HL-60 (cell line): ENCODE measurements at regions not wholly inside any gene's neighbourhood (a gene's known extent, or its start where the extent isn't known, plus 50 kb on each side); places are given as distances from the start of the nearest gene placed in this dataset.

Experiments used
- DNase-seq, 2 experiments: peaks; one replicate each; pipeline ENCODE4 v3.0.0-alpha.2; 2010 to 2020; ENCODE audit warnings: low read depth in 1 of 2, low spot score in 1 of 2
- H3K27ac ChIP-seq: fragments of 250-450 bp; sonication (Bioruptor Pico); replicated peaks from 2 replicates; pipeline ENCODE4 v1.5.1; 2020; ENCODE audit warnings: mild to moderate bottlenecking, moderate library complexity
- H3K27me3 ChIP-seq: fragments of 250-450 bp; sonication (Bioruptor Pico); 2 replicates; pipeline ENCODE4 v1.5.1; 2021; ENCODE audit warnings: mild to moderate bottlenecking, moderate library complexity; ENCODE audit not compliant: insufficient read depth, poor library complexity, severe bottlenecking
- H3K4me3 ChIP-seq: replicated peaks from 2 replicates; pipeline ENCODE4 v1.5.1; 2011; ENCODE audit warnings: mild to moderate bottlenecking, control low read depth, low read length; ENCODE audit not compliant: insufficient read depth
- GABPA ChIP-seq: IDR thresholded peaks from 2 replicates; pipeline ENCODE4 v1.6.1; 2012; ENCODE audit warnings: low read depth
- POLR2AphosphoS5 ChIP-seq: IDR thresholded peaks from 2 replicates; pipeline ENCODE4 v1.6.1; 2012; ENCODE audit warnings: low read depth
- SPI1 ChIP-seq: IDR thresholded peaks from 2 replicates; pipeline ENCODE4 v1.6.1; 2012; ENCODE audit warnings: low read depth, mild to moderate bottlenecking, borderline replicate concordance
- TF ChIP-seq, protein P1 (sequence below): IDR thresholded peaks from 2 replicates; pipeline ENCODE4 v1.6.1; 2012; ENCODE audit warnings: low read depth; ENCODE audit not compliant: insufficient replicate concordance
- TF ChIP-seq, protein P2 (sequence below): IDR thresholded peaks from one replicate; pipeline ENCODE4 v1.5.1; 2011; ENCODE audit warnings: low read length, control low read depth, inconsistent platforms; ENCODE audit not compliant: insufficient read depth

DNA sequence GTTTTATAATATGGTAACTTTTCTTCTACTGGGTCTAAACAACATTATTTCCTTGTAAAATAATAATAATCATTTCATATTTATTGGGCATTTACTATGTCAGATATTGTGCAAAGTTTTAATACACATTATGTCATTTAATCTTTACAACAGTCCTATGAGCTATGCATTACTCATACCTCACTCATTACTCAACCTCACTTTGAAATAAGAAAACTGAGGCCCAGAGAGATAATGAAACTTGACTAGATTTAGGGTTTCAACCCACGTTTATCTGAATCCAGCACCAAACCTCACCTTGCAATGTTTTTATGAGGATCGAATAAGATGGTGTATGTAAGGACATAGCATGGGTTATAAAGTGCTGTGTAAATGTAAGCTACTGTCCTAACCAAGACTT is 153.2 kb upstream of the SLC13A1 start:
- no peak for DNase-seq

DNA sequence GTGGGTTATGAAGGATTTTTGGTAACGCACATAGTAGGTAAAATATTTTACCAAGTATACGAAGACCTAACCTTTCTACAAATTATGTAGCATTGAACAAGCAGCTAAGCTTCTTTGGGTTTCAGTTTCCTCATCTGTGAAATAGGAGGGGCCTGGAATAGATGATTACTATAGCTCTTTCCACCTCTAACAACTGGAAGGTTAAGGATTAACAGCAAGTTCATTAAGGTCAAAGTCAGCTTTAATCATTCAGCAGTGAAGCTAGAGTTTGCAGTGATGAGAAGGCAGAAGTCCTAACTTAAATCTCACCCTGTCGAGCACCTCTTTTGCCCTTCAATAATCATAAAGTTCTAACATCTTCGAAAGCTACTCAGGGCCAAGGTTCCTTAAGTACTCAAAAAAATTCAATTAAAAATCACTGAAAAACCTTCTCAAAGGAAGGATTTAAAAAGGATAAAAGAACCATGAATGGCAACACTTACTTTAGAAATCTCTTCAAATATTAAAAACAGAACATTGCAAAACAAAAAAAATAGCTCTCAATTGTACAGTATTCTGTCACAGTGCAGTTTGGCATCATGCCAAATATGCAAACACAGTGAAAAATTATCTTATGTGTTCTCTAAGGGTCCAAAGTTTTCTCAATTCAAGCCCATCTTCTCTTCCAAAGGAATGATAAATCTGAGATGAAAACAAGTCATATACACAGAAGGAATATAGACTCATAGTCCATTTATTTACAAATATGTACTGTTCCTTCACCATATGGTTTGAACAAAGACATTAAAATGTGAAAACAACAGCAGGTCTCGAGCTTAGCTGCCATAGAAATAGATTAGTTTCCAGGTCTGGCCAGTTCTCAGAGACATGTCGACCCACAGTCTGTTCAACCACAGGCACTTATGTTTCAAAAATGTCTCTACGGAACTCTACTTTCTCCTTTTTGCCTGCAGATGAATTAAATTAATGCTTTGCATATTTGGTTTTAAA is 152.0 kb upstream of the SLC13A1 start:
- no peaks in the 10 kb centered on the region for H3K27me3 ChIP-seq
- no peak overlapping the region for H3K4me3 ChIP-seq
- no peak for DNase-seq
- TF ChIP-seq, protein P1, sequence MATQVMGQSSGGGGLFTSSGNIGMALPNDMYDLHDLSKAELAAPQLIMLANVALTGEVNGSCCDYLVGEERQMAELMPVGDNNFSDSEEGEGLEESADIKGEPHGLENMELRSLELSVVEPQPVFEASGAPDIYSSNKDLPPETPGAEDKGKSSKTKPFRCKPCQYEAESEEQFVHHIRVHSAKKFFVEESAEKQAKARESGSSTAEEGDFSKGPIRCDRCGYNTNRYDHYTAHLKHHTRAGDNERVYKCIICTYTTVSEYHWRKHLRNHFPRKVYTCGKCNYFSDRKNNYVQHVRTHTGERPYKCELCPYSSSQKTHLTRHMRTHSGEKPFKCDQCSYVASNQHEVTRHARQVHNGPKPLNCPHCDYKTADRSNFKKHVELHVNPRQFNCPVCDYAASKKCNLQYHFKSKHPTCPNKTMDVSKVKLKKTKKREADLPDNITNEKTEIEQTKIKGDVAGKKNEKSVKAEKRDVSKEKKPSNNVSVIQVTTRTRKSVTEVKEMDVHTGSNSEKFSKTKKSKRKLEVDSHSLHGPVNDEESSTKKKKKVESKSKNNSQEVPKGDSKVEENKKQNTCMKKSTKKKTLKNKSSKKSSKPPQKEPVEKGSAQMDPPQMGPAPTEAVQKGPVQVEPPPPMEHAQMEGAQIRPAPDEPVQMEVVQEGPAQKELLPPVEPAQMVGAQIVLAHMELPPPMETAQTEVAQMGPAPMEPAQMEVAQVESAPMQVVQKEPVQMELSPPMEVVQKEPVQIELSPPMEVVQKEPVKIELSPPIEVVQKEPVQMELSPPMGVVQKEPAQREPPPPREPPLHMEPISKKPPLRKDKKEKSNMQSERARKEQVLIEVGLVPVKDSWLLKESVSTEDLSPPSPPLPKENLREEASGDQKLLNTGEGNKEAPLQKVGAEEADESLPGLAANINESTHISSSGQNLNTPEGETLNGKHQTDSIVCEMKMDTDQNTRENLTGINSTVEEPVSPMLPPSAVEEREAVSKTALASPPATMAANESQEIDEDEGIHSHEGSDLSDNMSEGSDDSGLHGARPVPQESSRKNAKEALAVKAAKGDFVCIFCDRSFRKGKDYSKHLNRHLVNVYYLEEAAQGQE: no peak
- TF ChIP-seq, protein P2, sequence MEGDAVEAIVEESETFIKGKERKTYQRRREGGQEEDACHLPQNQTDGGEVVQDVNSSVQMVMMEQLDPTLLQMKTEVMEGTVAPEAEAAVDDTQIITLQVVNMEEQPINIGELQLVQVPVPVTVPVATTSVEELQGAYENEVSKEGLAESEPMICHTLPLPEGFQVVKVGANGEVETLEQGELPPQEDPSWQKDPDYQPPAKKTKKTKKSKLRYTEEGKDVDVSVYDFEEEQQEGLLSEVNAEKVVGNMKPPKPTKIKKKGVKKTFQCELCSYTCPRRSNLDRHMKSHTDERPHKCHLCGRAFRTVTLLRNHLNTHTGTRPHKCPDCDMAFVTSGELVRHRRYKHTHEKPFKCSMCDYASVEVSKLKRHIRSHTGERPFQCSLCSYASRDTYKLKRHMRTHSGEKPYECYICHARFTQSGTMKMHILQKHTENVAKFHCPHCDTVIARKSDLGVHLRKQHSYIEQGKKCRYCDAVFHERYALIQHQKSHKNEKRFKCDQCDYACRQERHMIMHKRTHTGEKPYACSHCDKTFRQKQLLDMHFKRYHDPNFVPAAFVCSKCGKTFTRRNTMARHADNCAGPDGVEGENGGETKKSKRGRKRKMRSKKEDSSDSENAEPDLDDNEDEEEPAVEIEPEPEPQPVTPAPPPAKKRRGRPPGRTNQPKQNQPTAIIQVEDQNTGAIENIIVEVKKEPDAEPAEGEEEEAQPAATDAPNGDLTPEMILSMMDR: no peak
- TF ChIP-seq POLR2AphosphoS5 (no peak), GABPA (no peak), SPI1 (no peak)
- no peak overlapping the region for H3K27ac ChIP-seq

More for the DNA sequence above, 153.2 kb upstream of the SLC13A1 start:
- no peak overlapping the region for H3K4me3 ChIP-seq
- no peaks in the 10 kb centered on the region for H3K27me3 ChIP-seq
- H3K27ac ChIP-seq: no peak overlapping the region
- TF ChIP-seq SPI1 (no peak), POLR2AphosphoS5 (no peak), GABPA (no peak)
- TF ChIP-seq, protein P2: no peak
- TF ChIP-seq, protein P1: no peak

DNA sequence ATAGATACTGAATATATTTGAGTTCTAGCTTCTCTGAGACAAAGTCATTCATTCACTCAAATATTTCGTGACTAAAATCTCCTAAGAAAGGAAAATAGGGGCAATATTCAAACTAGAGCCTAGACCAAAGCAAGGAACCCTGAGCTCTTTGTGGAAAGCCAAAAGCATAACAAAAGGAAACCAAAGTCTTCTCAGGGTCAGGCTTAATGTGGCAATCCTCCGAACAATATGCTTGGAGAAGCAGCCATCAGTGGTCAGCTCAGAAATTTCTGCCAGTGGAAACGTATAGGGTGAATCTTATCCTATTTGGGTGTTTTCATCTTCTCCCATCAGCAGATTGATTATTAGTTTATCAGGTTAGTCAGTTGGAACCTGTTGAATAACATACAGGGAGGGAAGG is 151.3 kb upstream of the SLC13A1 start:
- no peak for DNase-seq
- no peak overlapping the region for H3K27ac ChIP-seq
- TF ChIP-seq SPI1: no peak
- no peak for TF ChIP-seq GABPA
- no peaks in the 10 kb centered on the region for H3K27me3 ChIP-seq
- no peak overlapping the region for H3K4me3 ChIP-seq

DNA sequence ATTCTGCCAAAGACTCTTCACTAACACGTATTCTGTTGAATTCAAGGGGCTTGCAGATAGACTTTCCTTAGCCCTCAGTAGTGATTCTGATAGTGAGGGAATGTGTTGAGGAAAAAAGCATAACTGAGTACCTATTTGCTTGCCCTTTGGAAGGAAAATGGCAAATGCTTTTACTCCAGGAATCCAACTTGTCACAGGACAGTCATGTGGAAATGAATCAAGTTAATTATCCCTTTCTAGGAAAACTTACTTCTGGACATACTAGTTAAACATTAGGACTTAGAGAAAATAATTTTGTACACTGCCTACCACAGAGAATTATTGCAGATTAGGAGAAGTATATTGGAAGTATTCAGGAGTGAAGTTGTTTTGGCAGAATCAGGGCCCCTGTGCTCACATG is 148.9 kb upstream of the SLC13A1 start:
- Histone ChIP-seq H3K27me3 (no peaks in the 10 kb centered on the region), H3K4me3 (no peak overlapping the region), H3K27ac (no peak overlapping the region)
- TF ChIP-seq, protein P2: no peak
- TF ChIP-seq, protein P1: no peak
- TF ChIP-seq GABPA (no peak), POLR2AphosphoS5 (no peak), SPI1 (no peak)
- DNase-seq: no peak
